GM12878 (cell line): ENCODE measurements at regions not wholly inside any gene's neighbourhood (a gene's known extent, or its start where the extent isn't known, plus 50 kb on each side); places are given as distances from the start of the nearest gene placed in this dataset.

ENCODE experiments used
- EED ChIP-seq: sonication (generic); IDR thresholded peaks from 2 replicates; pipeline ENCODE4 v1.6.1; 2016; ENCODE audit warnings: antibody characterized with exemption, low read depth
- EZH2 ChIP-seq: IDR thresholded peaks from 2 replicates; pipeline ENCODE4 v1.6.1; 2012; ENCODE audit warnings: low read depth, mild to moderate bottlenecking, control low read depth, inconsistent platforms, low read length, borderline replicate concordance; ENCODE audit not compliant: control insufficient read depth
- HDAC2 ChIP-seq: fragments of 200-600 bp; sonication (generic); IDR thresholded peaks from 2 replicates; pipeline ENCODE4 v1.6.1; 2017
- MAX ChIP-seq: IDR thresholded peaks from 2 replicates; pipeline ENCODE4 v1.6.1; 2012; ENCODE audit warnings: low read depth, low read length, improper control_type of control experiment
- MXI1 ChIP-seq: fragments of 150-350 bp; IDR thresholded peaks from 2 replicates; pipeline ENCODE4 v1.6.1; 2011; ENCODE audit warnings: low read depth, mild to moderate bottlenecking, inconsistent platforms, low read length, improper control_type of control experiment

- TF ChIP-seq EZH2 (no peak), MAX (no peak), MXI1 (no peak), EED (no peak), HDAC2 (no peak)
These were observed 574.8 kb downstream of the KCNJ3 start for GRCh38 chr2:155273323-155273722.
